ENCODE measurements at regions not wholly inside any gene's neighbourhood (a gene's known extent, or its start where the extent isn't known, plus 50 kb on each side); places are given as distances from the start of the nearest gene placed in this dataset.
"Not testable (repeated sequence)": the region's sequence is repeated elsewhere in the genome, so short reads cannot be mapped to it uniquely, and the experiment has no call there.

- TF ChIP-seq CTCF (IDR thresholded peaks at IDR 0.05; ENCODE audit: low read depth, low read length, poor library complexity, severe bottlenecking); EZH2phosphoT487 (IDR thresholded peaks at IDR 0.05; ENCODE audit: borderline replicate concordance, low read length): not testable (repeated sequence)
Observed at GRCh38 chrX:104360774-104361173, 106.0 kb upstream of the ESX1 start.
